ENCODE measurements at regions not wholly inside any gene's neighbourhood (a gene's known extent, or its start where the extent isn't known, plus 50 kb on each side); places are given as distances from the start of the nearest gene placed in this dataset.

DNA sequence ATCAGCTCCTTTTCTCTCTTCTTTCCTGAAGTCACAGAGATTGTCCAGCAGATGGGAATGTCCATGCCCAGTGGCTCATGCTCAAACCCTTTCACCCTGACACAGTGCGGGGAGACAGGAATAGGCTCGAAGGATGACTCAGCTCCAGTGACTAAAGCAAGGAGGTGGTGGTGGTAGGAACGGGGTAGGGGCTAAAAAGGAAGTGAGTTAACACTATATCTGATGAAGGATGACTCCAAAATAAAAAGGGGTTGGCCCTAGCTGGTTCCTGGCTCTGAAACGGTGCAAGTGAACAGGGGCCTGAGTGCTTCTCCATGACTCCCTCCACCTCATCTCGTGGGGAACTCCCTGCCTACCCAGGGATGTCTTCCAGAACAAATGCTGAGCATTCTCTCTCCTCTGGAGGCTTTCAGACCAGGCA lies 167.4 kb upstream of the LPP start:
- TF ChIP-seq POLR2A (IDR thresholded peaks at IDR 0.05), result no peak
- TF ChIP-seq, protein P1, sequence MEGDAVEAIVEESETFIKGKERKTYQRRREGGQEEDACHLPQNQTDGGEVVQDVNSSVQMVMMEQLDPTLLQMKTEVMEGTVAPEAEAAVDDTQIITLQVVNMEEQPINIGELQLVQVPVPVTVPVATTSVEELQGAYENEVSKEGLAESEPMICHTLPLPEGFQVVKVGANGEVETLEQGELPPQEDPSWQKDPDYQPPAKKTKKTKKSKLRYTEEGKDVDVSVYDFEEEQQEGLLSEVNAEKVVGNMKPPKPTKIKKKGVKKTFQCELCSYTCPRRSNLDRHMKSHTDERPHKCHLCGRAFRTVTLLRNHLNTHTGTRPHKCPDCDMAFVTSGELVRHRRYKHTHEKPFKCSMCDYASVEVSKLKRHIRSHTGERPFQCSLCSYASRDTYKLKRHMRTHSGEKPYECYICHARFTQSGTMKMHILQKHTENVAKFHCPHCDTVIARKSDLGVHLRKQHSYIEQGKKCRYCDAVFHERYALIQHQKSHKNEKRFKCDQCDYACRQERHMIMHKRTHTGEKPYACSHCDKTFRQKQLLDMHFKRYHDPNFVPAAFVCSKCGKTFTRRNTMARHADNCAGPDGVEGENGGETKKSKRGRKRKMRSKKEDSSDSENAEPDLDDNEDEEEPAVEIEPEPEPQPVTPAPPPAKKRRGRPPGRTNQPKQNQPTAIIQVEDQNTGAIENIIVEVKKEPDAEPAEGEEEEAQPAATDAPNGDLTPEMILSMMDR (IDR thresholded peaks at IDR 0.05), result no peak

Measured in thyroid gland (tissue), 4 donors.